ENCODE measurements at regions not wholly inside any gene's neighbourhood (a gene's known extent, or its start where the extent isn't known, plus 50 kb on each side); places are given as distances from the start of the nearest gene placed in this dataset.
A peak's percentile ranks its signal among the peaks of the same experiment; 100 is the strongest.

- no peak overlapping the region for H3K18ac ChIP-seq (ENCODE audit: insufficient read length, low read depth, low read length)
- no peak for TF ChIP-seq CTCF (conservative IDR thresholded peaks at IDR 0.05)
- H2BK5ac ChIP-seq (ENCODE audit: insufficient read length, low read length): no peak overlapping the region
- no peak overlapping the region for H3K27ac ChIP-seq (ENCODE audit: insufficient read length, low read depth, low read length)
- Mint-ChIP-seq H3K4me1 (peaks cover 33 to 36% of the 10 kb centered on the region in 2 experiments), H3K36me3 (ENCODE audit: insufficient read depth in 1 of 3, low read depth in 3 of 3) (no peaks in the 10 kb centered on the region), H3K27me3 (ENCODE audit: low read depth) (no peaks in the 10 kb centered on the region), H3K4me3 (no peak overlapping the region), H3K27ac (no peak overlapping the region), H3K9me3 (no peaks in the 10 kb centered on the region)
- H3K79me2 ChIP-seq (ENCODE audit: insufficient read depth, low read length): no peaks in the 10 kb centered on the region
- no peak overlapping the region for H3K4me2 ChIP-seq (ENCODE audit: insufficient read depth, insufficient read length, low read length)
- no peak overlapping the region for H4K5ac ChIP-seq (ENCODE audit: insufficient read length, low read depth, low read length)
- no peak overlapping the region for H2BK120ac ChIP-seq (ENCODE audit: low read depth, low read length, poor library complexity, severe bottlenecking)
- no peaks in the 10 kb centered on the region for H4K20me1 ChIP-seq (ENCODE audit: control insufficient read depth, insufficient read depth, insufficient read length)
- H3K4me1 ChIP-seq (ENCODE audit: insufficient read depth, low read length): peaks cover 3% of the 10 kb centered on the region
- H3K56ac ChIP-seq (ENCODE audit: insufficient read length, low read depth, low read length): no peak overlapping the region
- no peaks in the 10 kb centered on the region for H3K27me3 ChIP-seq (ENCODE audit: insufficient read depth, low read length)
- no peak overlapping the region for H3K4ac ChIP-seq (ENCODE audit: low read depth, low read length)
- no peak overlapping the region for H2BK20ac ChIP-seq (ENCODE audit: low read depth, low read length, poor library complexity, severe bottlenecking)
- no peak overlapping the region for H2BK12ac ChIP-seq (ENCODE audit: insufficient read length, low read depth, low read length)
- no peak overlapping the region for H3K9ac ChIP-seq (ENCODE audit: extremely low read depth, insufficient read length, low read length)
- H2BK15ac ChIP-seq (ENCODE audit: low read depth, low read length): no peak overlapping the region
- H2AFZ ChIP-seq (ENCODE audit: low read length): no peak overlapping the region
- no peaks in the 10 kb centered on the region for H3K9me3 ChIP-seq (ENCODE audit: control insufficient read depth, low read depth, low read length)
- H3K79me1 ChIP-seq (ENCODE audit: insufficient read depth, low read depth, low read length, poor library complexity, severe bottlenecking): no peaks in the 10 kb centered on the region
- no peaks in the 10 kb centered on the region for H3K23me2 ChIP-seq (ENCODE audit: insufficient read length, low read depth, low read length, poor library complexity, severe bottlenecking)
- no peak overlapping the region for H2AK5ac ChIP-seq (ENCODE audit: insufficient read length, low read length)
- H4K91ac ChIP-seq (ENCODE audit: insufficient read length, low read depth, low read length): no peak overlapping the region
- H3K14ac ChIP-seq (ENCODE audit: insufficient read depth, low read length): no peak overlapping the region
- DNase-seq: peak; percentile 42
- no peak overlapping the region for H3K23ac ChIP-seq (ENCODE audit: insufficient read length, low read depth, low read length)
- no peak overlapping the region for H4K8ac ChIP-seq (replicated peaks; ENCODE audit: insufficient read length, low read depth, low read length)
- no peak overlapping the region for H3T11ph ChIP-seq (ENCODE audit: low read length)
- WGBS (ENCODE audit: extremely low coverage, insufficient read length, low lambda C conversion rate): no CpG with 5 or more reads among the region's 2 CpGs
Measured at GRCh38 chr13:62687732-62688131, 1272.1 kb upstream of the PCDH20 start.
